HG03469 (cell line): ENCODE measurements at regions not wholly inside any gene's neighbourhood (a gene's known extent, or its start where the extent isn't known, plus 50 kb on each side); places are given as distances from the start of the nearest gene placed in this dataset.
"Not testable (repeated sequence)": the region's sequence is repeated elsewhere in the genome, so short reads cannot be mapped to it uniquely, and the experiment has no call there.

ENCODE experiments used
- ATAC-seq: cut with Tn5 transposase; IDR thresholded peaks from one replicate; pipeline ENCODE4 v1.9.1; 2021; ENCODE audit warnings: mild to moderate bottlenecking, moderate library complexity, moderate number of reproducible peaks; ENCODE audit not compliant: unreplicated experiment

DNA sequence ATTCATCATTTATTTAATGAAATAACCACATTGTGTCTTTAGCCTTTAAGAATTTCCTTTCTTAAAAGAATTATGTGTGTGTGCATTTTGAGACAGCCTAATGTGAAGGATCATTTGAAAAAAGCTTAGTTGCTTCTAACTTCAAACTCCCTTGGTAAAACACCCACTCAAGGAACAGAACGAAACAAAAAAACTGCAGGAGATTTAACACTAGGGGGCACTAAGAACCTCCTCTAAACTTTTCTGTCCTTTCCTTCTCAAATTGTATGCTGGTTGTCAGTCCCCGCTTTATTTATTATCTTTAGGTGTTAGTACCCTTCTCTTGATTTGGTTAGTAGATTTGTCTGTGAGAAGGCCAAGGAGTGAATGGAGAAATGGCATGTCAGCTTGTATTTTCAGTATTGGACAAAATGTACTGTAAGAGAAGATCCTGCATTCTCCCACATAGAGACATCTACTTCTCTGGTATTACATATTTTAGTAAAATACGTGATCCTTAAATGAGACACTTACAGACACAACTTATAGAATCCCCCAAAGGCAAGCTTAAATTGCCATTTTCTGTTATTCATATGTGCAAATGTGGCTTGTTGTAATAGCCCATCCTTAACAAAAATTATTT, 229.7 kb downstream of the MRPS30 start:
- ATAC-seq: no peak

DNA sequence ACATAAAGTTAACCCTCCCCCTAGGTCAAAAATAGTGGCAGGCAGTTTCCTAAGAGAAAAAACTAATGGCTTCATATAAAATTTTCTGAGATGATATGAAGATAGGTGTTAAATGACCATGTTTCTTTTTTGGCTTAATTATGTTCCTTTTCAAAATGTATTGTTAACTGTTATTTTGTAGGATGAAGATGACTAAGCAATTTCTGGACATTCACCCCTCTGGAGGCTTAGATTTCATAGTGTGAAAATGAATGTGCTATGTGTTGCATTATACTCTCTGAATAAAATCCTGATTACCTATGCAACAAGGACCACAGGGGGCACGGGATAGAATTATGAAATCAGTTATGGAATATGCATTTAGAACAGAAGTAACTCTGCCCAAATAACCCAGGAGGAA, 233.5 kb downstream of the MRPS30 start:
- no peak for ATAC-seq

DNA sequence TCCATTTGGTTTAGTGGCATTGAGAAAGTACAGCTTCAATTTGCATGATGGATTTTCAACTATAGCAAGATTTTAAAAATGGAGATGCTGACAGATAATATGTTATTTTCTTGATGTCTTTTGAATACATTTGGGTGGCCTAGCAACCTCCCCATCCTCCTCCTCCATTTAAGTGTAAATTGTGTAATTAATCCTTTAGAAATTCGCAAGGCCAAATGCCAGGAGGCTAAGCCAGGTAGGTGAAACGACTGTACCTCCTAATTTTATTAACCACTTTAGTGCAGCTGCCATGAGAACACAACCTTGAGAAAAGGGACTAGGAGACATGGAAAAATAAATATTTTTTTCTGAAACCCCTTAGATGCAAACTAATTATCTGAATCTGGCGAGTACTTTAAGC, 248.8 kb downstream of the MRPS30 start:
- ATAC-seq: no peak

DNA sequence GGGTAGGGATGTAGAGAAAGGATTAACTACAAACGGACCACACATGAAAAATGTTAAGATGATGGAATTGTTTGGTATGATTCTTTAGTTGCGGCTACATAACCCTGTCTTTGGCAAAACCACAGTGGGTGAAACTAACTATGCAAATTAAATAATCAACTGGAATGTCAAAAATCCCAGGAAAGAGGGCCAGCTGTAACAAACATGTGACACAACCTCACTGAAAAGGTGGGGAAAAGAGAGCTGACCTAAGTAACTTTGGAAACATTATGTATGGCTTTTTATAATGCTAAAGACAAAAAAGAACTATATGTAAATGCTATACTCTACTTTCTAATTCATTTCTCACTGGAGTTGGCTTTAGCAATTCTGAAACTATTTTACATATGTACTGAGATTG, 252.0 kb downstream of the MRPS30 start:
- no peak for ATAC-seq

DNA sequence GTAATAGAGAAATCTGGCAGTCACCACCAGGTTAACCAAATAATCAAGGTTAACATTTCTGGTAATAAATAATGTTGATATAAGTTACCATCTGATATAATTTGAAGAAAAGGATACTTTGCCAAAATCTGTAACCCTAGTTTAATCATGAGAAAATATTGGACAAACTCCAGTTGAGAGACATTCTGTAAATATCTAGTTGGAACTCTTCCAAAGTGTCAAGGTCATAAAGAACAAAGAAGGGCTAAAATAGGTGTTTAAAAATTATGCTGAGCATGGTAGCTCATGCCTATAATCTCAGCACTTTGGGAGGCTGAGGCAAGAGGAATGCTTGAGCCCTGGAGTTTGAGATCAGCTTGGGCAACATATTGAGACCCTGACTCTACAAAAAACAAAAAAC, 253.3 kb downstream of the MRPS30 start:
- no peak for ATAC-seq

DNA sequence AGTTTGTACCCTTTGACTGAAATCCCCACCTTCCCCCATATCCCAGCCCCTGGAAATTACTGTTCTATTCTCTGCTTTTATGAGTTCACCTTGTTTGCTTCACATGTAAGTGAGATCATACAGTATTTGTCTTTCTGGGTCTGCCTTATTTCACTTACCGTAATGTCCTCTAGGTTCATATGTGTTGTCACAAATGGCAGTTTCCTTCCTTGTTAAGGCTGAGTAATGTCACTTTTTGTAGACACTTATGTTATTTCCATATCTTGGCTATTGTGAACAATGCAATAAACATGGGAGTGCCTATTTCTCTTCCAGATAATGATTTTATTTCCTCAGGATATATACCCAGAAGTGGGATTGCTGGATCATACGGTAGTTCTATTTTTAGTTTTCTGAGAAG, 272.3 kb downstream of the MRPS30 start:
- no peak for ATAC-seq

DNA sequence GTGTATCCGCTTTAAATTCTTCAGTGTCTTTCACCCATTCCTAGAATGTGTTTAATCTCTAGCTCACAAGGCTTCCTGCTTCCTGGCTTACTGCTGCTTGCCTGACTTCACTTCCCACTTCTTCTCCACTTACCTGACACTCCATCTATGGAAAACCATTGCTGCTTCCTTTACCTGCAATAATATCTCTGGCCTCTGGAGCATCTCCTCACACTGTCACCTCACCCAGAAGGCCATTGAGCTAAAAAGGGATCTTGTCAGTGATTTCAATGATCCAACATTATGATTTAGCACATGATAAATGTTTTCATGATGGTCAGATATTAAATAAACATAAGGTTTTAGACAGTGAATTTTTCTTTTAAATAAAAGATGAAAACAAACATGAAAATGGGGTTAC, 281.1 kb downstream of the MRPS30 start:
- ATAC-seq: no peak

DNA sequence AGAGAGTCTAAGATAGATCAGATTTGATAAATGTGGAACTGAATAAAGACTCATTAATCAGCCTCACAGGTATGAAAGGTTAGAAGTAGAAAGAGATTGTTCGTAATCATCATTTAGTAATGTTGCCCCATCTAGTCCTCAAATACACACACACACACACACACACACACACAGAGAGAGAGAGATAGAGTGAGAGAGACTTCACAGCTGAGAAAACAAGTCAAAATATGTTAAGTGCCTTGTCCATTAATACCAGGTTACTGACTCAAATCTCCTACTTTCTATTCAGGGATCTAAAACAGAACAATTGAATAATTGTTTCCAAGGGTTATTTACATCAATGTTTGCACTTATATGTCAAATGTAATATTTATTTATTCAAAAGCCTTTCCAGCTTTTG, 284.6 kb downstream of the MRPS30 start:
- no peak for ATAC-seq

DNA sequence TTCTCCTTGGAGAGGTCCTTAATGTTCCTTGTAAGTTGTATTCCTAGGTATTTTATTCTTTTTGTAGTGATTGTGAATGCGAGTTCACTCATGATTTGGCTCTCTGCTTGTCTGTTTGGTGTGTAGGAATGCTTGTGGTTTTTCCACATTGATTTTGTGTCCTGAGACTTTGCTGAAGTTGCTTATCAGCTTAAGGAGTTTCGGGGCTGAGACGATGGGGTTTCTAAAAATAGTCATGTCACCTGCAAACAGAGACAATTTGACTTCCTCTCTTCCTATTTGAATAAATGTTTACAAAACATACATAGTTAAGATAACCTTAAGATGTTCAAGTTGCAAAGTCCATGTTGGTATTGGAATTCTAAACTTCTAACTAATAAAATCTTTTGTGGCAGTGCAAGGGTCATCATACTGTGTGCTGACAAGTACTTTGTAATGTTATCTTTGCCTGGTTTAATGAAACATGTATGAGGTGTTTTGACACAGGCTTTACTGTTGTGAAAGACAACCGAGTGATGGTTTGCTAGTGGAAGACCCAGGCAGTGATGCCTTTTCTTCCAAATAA, 286.2 kb downstream of the MRPS30 start:
- no peak for ATAC-seq

DNA sequence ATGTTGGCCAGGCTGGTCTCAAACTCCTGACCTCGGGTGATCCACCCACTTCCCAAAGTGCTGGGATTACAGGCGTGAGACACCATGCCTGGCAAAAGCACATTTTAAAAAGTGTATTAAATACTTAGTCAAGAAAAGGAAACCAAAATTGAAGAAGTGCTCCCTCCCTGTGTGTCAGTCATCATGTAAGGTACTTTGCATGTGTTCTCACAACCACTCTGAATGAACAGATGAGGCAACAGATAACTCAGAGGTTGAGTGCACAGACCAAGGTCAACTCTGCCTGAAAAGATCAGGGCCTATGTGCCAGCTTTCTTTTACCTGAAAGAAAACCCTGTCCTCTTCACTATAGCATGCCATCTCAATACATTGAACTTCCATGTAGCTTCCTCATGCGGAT, 289.7 kb downstream of the MRPS30 start:
- no peak for ATAC-seq

DNA sequence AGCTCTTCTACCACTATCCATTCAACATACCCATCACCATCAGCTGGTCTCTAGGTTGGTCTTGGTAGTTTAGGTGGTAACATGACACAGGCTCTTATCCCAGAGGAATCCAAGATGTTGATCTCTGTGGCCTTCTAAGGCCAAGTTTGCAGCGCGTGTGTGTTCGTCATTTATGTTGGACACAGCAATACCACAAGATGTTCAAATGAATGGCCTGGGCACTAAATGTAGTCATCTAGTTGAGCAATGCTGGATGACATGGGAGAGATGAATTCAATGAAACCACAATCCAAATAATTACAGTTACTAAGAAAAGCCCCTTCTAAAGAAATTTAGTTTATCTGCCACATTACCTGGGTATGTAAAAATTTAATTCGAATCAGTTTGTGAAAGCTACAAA, 292.4 kb downstream of the MRPS30 start:
- ATAC-seq: no peak

DNA sequence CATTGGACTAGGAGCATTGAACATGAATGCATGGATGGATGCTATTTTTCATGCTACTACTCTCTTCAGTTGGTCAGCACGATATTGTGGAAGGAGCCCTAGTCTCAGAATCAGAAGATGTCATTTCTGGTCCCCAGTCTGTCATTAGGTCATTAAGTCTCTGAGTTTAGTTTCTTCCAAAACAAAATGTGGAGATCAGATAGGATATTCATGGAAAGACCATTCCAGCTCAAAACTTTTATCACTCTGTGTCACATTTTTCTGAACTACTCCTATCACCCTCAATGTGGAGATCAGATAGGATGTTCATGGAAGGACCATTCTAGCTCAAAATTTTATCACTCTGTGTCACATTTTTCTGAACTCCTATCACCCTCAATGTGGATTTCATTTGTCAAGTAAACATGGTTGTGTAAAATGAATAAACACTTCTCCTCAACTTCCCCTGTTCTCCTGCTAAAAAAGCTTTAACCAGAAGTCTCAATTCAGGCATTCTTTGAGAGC, 296.8 kb downstream of the MRPS30 start:
- no peak for ATAC-seq

DNA sequence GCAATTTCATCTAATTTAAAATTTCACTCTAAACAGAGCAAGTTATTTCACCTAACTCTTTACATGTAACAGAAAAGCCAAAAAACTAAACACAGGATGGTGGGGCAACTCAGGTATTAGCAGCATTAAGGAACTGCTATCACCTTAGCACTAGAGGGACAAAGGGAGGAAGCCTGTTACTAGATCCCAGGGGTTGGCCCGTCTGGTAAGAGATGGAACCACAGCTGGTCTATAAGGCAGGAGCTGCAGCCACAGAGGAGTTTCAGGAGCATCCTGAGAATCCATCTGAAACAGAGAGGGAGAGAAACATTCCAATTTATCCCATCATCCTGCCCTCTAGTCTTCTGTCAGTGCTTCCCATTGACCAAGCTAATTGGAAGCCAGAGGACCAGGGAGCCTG, 300.3 kb downstream of the MRPS30 start:
- no peak for ATAC-seq

DNA sequence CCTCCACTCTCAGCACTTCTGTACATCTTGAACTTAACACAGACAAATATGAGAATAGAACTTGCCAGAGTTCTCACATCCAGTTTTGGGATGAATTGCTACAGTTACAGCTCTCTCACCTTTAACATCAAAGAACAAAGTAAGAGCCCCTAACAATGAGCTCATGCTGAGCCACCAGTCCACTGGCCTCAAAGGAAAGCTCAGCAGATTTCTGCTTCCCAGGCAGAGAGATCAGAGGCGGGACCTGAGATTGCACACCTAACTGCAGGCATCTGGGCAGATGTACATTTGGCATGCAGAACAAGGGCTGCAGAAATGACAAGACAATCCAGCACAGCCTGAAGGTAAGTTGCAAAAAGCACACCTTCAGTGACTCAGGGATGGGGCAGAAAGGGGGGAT, 300.9 kb downstream of the MRPS30 start:
- no peak for ATAC-seq

DNA sequence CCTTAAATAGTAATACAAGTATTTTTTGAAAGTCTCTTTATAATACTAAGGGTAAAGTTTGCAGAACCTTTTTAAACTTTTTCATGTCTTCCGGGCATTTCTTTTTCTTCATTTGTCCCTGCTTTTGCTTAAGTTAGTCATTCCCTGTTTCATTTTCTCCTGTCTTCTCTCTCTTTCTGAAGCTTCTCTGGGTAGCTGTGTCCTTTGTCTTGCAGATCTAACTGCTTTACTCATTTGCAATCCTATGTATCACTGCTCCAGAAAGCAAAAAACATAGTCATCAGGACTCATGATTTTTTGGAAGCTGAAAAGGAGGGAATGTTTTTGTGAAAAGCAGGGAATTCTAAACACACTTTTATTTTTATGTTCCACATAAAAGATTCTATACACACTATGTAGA, 301.7 kb downstream of the MRPS30 start:
- ATAC-seq: no peak

DNA sequence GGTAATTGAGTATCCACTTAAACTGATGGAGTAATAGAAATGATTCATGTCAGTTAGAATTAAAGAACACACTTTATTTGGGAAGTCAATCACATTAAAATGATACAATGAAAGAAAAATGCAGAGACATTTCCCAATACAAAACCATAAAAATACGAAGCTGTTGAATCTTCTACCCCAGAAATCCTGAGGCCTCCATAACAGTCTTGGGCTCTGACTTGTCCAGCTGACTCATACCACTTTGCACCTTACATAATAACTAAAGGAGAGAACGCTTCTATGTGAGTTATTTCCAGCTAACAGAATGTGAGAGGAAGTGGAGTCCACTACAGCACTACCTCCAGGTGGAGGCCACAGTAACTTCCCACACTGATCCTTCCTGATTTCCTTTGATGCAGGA, 305.0 kb downstream of the MRPS30 start:
- no peak for ATAC-seq

DNA sequence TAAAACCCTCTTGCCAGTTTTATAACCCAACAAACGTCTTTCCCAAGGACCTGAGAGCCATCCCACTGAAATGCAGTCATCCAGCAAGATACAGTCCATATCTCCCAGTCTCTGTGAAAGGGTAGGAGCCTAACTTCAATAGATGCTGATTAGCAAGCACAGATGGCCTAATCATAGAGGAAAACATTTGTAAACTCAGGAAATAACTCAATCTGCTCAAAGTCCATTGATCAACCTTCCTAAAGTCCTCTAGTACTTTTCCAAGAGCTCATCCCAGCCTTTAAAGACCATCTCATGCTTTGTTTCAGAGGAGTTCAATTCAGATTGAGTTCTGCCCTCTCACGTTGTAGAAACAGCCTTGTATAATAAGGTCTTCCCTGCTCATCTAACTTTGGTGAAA, 324.2 kb downstream of the MRPS30 start:
- no peak for ATAC-seq

DNA sequence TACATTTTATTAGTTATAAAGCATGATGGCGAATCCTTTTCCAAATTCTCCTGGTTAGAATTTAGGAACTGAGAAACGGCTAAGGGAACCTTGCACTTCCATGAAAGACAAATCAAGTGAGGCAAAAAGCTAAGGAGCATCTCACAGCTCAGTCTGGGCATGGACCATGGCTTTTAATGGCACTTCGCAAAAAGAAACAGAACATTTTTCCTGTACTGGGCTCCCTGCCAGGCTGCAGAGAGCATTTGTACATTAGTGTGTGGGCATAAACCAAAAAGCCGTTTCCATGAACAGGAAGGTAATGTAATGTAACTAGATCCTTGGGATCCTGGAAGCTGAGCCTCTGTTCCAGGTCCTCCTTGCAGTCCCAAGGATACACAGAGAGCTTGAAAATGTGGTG, 354.2 kb downstream of the MRPS30 start:
- no peak for ATAC-seq

DNA sequence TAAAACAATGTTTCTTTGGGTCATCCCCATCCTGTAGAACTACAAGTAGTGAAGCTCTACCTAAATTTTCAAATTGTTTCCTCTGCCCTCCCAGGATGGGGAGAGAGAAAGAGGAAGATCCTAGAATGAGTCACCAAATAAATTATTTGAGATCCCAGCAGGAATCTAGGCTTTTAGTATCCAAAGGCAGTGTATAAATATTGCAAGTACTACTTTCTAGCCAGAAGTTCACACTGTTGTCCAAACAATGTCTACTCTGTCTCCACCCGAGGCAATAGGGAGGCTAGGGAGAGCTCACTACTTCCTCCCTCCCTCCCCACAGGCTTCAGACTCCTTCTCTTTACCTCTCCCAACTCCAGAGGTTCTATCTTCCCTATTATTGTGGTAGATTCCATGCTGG, 362.8 kb downstream of the MRPS30 start:
- no peak for ATAC-seq

DNA sequence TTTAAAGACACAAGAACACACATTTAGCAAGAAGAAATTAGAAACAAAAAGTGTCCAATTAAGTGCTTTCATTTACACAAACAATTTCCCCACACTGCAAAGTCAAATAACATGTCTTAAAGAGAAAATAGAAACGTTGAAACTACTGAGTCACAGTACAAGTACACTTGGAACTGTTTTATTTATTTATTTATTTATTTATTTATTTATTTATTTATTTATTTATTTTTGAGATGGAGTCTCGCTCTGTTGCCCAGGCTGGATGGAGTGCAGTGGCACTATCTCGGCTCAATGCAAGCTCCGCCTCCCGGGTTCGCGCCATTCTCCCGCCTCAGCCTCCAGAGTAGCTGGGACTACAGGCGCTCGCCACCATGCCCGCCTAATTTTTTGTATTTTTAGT, 363.9 kb downstream of the MRPS30 start:
- ATAC-seq: not testable (repeated sequence)

DNA sequence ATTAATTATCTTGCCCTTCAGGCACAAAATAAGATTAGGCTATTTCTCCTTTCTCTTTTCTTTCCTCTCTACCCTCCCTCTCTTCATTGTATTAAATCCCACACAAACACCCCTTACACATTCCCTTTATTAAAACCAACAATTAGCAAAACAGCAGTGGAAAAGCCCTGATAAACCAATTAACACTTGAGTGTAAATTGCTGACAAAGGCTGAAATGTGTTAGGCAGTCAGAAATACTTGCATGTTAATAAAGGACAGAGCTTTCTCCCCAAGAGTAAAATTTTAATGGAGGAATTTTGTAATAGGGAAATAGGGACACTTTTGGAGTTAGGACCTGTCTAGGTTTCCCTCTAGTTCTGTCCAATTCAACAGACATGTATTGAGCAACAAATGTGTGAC, 370.9 kb downstream of the MRPS30 start:
- no peak for ATAC-seq

DNA sequence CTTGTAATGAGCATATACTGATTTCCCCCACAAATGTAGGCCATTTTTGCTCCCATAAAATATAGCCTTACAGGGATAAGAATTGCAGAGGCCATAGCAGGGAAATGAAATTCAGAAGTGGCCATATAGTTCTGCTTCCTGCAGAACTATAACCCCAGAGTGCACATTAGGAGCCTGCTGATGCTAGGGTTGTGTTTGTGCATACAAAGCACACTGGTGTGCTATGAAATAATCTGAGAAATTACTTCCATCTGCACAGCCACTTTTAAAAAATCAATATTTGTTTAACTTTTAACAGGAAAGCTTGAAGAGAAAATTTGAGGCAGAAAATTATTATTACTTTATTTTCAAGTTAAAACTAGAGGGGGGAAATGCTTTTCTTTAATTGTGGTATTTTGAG, 380.3 kb downstream of the MRPS30 start:
- no peak for ATAC-seq

DNA sequence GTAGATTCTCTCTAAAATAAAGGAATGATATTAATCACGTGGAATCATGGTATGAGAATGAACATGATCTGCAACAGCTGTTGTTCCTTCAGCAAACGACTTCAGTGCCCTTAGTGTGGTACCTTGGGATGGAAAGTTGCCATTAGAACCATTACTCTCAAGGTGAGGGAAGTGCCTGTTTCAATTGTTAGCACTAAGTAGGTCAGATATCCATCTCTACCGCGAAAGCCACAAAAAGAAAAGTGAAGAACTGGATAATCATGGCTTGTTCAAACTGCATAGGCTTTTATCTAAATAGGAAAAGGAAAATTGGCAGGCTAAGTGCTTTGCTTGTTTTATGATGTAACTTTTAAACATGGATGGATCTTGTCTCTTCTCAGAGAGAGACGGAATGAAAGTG, 380.7 kb downstream of the MRPS30 start:
- no peak for ATAC-seq
